AG04449 (cell line): ENCODE measurements at regions not wholly inside any gene's neighbourhood (a gene's known extent, or its start where the extent isn't known, plus 50 kb on each side); places are given as distances from the start of the nearest gene placed in this dataset.

Experiments
- CTCF ChIA-PET: fragments of 350-600 bp; formaldehyde crosslinking; extraction: SDS; loops from one replicate; lab custom pipeline; 2021; ENCODE audit warnings: antibody characterized with exemption; lab: Yijun Ruan, JAX
- POLR2A ChIA-PET: fragments of 400-600, 350-600 bp; formaldehyde crosslinking; extraction: SDS; loops from one replicate; lab custom pipeline; 2020; ENCODE audit warnings: antibody characterized with exemption, inconsistent platforms; lab: Yijun Ruan, JAX
- DNase-seq: peaks from one replicate; pipeline ENCODE4 v3.0.0-alpha.2; 2010; ENCODE audit warnings: low read depth, low spot score
- H3K4me3 ChIP-seq: 2 replicates; pipeline ENCODE4 v1.5.1; 2011; ENCODE audit warnings: low read depth, mild to moderate bottlenecking, control low read depth, low read length
- CTCF ChIP-seq: IDR thresholded peaks from one replicate; pipeline ENCODE4 v1.5.1; 2011; ENCODE audit warnings: mild to moderate bottlenecking, moderate library complexity, low read length, control low read depth, inconsistent platforms; ENCODE audit not compliant: insufficient read depth; ENCODE audit errors: missing control alignments

DNA sequence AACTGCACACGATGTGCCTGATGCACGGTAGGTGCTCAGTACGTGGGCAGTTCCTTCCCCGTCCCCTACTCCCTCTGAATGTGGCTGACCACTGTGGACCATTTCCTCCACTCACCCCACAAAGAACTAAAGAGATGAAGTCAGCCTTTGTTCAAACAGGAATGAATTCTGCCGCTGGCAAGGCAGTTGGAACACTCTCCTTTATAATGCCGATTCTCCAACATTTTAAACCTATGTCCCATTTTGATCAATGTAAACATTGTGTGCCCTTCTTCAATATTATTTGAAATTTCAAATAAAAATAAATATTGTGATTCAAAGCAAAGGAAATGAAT is 57.5 kb upstream of the MEF2A start:
- no peak for DNase-seq
- POLR2A ChIA-PET, result no interaction called here
- H3K4me3 ChIP-seq, result no peak overlapping the region
- TF ChIP-seq CTCF, result no peak
- CTCF ChIA-PET, result interaction anchor here (1.4 to 2.4 kb wide), 2 partner anchors 53 to 196 kb away, joined by 3 to 11 read pairs; no protein-coding TSS in a partner anchor

- ChIA-PET CTCF (no interaction called here), POLR2A (no interaction called here)
- no peak overlapping the region for H3K4me3 ChIP-seq
- DNase-seq, result no peak
- TF ChIP-seq CTCF, result no peak
Measured at GRCh38 chr15:99508852-99509251, 56.9 kb upstream of the MEF2A start.

GRCh38 chr15:99509686-99510461 is 55.9 kb upstream of the MEF2A start:
- CTCF ChIA-PET, result no interaction called here
- TF ChIP-seq CTCF, result no peak
- no peak overlapping the region for H3K4me3 ChIP-seq
- POLR2A ChIA-PET, result no interaction called here
- DNase-seq, result no peak

DNA sequence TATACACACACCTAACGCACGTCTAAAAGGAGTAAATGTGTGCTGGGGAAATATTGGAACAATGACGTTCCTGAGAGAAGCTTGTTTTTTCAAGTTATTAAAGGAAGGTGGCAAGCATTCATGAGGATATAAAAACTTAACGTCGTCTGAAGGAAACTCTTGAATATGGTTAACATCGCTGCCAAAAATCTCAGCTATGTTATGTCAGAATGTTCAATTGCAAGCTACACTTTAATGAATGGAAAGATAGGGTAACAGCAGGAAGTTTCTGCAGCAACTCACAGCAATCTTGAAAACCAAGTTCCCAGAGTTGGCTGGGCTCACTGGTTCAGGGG is 54.3 kb upstream of the MEF2A start:
- ChIA-PET CTCF (interaction anchor here (1.0 kb wide), 2 partner anchors 16 to 245 kb away, joined by 3 to 4 read pairs; no protein-coding TSS in a partner anchor), POLR2A (interaction anchor here (1.1 to 1.2 kb wide), 2 partner anchors 56 to 215 kb away, joined by 3 read pairs; no protein-coding TSS in a partner anchor)
- no peak for TF ChIP-seq CTCF
- DNase-seq, result peak; percentile 64
- H3K4me3 ChIP-seq, result no peak overlapping the region

- no peak overlapping the region for H3K4me3 ChIP-seq
- TF ChIP-seq CTCF, result no peak
- CTCF ChIA-PET, result interaction anchor here (0.6 to 1.6 kb wide), 4 partner anchors 16 to 244 kb away, joined by 3 to 5 read pairs (median 4); no protein-coding TSS in a partner anchor
- no peak for DNase-seq
- POLR2A ChIA-PET, result interaction anchor here (1.1 to 1.2 kb wide), 2 partner anchors 55 to 215 kb away, joined by 3 read pairs; no protein-coding TSS in a partner anchor
Measured at GRCh38 chr15:99511866-99512661, 53.7 kb upstream of the MEF2A start.

GRCh38 chr15:99514306-99514705 is 51.5 kb upstream of the MEF2A start:
- CTCF ChIA-PET, result interaction anchor here (1.5 to 2.4 kb wide), 3 partner anchors 10 to 242 kb away, joined by 4 to 7 read pairs (median 4); no protein-coding TSS in a partner anchor
- H3K4me3 ChIP-seq, result no peak overlapping the region
- POLR2A ChIA-PET, result no interaction called here
- TF ChIP-seq CTCF, result no peak
- DNase-seq, result no peak
